CD4-positive, alpha-beta T cell treated with Interleukin-1 beta for 1 hour (primary cell): ENCODE measurements at regions not wholly inside any gene's neighbourhood (a gene's known extent, or its start where the extent isn't known, plus 50 kb on each side); places are given as distances from the start of the nearest gene placed in this dataset.

Source experiments
- DNase-seq, 2 donors: peaks; one replicate each; pipeline ENCODE4 v3.0.0-alpha.2; 2020 to 2022

DNA sequence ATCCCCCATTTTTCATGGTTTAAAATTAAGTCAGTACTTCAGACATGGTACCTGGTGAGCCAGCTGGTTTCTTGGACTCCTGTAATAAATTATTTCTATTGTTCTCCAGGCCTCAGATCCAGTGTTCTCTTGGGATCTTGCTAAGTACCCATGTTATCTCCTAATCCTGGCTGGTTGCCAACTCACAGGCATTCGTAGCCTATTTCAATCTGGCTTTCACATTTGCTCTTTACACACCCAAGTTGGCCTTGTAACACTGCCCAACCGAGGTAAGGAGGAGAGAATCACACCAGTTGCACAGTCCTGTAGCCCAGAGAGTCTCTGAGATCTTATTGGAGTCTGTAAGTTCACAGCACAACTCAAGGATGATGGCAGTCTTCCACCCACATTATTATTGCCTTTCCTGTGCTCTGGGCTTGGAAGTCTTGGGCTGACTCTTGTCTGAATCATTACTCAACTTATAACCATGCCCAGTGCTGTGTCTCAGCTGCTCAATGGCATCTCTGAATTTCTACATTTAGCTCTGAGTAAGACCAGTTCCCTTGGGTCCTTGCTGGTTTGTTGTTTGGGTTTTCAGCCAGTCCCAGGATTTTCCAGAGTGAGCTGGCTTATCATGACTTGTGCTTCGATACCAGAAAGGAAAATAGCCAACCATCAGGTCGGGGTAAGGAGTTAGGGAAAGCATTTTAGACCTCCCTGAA, 76.6 kb upstream of the KLF12 start:
- no peak for DNase-seq

DNA sequence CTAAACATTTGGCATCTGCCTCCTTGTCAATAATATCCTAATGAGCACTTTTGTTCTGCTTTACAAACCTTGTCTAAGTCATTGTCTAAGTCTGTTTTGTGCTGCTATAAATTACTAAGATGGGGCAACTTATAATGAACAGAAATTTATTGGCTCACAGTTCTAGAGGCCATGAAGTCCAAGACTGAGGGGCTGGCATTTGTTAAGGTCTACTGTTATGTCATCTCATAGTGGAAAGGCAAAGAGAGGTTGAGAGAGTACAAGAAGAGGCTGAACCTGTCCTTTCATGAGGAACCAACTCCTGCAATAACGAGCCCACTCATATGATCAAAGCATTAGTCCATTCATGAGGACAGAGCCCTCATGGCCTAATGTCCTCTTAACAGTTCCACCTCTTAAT, 72.7 kb upstream of the KLF12 start:
- DNase-seq: no peak

DNA sequence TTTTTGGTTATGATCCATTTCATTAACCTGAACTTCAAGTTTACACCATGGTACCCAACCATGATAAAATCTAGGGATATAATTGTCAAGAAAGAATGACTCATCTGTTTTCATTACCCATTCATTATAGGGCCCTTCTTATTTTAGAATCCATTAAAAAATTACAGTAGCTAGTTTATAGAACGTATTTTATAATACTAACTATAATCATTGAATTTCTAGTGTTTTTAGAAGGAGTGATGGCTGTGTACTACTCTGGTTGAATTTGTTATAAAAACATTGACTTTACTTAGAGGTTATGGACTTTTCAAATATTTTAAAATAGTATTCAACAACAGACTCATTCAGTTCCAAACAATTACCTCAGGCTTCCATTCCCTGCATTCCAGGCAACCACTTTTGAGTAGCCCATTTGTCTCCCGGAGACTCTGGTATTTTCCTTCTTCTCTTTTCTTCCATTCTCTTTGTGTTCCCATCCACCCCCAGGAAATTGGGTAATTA, 71.9 kb upstream of the KLF12 start:
- DNase-seq: no peak

DNA sequence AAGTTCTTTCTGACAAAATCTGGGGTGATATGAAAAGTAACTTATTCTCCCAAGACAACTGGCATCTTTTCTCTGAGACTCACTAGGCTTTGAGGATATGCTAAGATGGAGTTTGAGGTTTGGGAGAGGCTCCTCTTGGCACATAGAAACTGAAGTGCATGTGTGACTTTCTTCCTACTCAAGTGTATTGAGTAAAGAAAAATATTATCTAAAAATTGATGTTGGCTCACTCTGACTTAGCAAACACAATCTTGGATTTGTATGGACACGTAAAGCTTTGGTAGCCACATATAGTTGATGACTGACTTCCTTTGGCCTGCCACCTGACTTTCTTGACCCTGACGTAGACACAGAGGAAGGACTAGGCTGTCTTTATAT, 71.1 kb upstream of the KLF12 start:
- DNase-seq: no peak

DNA sequence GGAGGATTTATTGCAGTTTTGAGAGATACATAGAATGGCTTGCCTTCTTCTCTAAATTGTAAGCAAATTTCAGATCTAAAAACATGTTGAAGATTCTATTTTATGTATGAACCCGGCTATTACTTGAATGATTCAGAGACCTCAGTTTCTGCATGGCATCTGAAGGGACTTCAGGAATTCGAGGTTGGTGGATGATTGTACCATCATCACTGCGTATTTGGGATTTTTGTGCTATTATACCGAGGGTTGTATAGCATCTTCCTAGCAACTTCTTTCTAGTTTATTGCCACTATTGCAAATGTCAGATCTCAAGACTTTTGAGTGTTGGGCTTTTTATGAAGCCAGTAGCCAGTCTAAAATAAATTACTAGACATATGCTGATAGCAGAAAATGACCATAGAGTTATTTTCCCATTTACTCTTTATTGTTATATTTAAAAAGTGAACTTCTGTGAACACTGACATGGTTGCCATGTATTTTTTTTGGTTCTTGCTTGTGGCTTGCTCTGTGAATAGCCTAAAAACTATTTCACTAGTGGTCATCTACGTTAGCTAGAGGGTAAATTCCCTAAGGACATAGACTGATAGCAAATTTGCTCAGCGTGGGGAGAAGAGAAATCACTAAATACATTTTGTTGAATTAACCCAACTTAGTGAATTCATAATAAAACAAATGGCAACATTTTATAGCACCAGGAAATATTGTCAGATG, 70.6 kb upstream of the KLF12 start:
- DNase-seq: no peak

DNA sequence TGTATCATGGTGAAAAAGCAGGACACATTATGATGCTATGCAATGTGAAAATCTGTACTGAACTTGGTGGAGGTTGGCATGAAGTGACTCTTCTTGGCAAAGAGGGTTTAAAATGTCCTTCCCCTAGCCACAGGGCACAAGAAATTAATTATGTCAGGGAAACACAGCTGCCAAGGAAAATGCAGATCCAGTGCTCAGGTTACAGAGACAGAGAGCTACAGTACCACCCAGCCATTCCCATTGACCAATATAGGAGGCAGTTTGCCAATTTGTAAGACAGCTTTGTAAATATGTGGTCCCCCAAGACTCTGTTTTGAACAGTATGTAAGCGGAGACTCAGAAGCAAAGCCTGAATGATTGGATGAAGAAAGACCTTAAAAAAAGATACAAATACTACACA, 69.4 kb upstream of the KLF12 start:
- DNase-seq: no peak

DNA sequence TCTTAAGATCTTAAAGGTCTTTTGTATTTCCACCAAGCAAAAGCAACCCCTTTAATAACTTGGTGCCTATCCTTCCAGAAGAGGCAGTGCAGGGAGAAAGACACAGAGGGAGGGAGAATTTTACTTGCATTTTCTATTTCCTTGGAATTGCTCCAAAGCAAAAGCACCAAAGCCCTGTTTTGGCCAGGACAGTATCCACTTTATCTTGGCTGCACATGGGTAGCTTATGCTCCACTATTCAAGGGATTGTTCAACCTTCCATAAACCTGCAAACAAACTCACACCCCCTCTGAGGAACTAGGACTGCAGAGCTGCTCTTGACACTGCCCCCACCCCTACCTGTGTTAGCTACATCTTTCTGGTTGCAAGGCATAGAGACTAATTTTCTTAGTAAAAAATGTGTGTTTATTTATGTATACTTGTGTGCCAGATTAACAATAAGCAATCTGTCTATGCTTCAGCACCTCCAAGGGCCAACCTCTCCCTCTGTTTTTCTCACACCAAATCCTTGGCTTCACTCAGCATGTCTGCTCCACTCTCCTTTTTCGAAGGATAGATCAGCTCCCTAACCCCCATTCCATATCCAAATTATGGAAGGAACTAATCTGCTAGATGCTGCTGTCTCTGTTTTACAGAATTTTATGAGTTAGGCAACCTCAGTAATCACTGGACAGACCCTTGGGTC, 68.1 kb upstream of the KLF12 start:
- DNase-seq: no peak

DNA sequence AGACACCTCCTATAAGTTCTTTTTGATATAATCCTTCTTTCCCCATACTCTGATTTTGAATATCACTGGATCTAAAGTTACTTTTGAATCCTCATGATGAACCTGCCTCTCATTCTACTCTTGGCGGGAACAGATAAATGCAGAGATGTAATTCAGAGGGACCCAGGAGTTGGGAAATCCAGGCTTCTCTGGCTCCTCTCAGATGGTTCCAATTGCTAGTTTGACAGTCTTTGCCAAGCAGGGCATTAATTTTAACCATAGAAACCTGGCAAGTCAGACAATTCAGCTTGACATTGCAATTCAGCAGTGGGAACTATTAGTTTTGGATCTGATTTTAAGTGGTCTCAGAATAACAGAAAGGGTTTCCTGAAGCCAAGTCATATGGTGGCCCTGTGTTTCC, 67.3 kb upstream of the KLF12 start:
- no peak for DNase-seq

DNA sequence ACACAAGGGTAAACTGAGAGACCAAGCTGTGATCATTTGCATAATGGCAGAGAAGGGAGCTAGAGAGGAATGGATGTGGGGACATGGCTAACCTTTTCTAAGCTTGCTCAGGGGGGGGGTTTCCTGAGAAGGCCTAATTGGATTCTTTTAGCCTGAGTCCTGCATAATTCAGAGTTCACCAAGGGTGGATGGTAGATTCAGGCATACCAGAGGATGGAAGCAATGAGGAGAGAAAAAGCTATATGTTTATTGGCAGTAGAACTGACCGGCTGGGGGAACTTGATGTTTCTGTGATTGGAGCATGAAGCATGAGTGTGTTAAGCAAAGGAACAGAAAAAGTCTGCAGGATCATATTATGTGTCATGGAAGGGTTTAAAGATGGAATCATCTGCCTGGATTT, 65.9 kb upstream of the KLF12 start:
- DNase-seq: no peak

DNA sequence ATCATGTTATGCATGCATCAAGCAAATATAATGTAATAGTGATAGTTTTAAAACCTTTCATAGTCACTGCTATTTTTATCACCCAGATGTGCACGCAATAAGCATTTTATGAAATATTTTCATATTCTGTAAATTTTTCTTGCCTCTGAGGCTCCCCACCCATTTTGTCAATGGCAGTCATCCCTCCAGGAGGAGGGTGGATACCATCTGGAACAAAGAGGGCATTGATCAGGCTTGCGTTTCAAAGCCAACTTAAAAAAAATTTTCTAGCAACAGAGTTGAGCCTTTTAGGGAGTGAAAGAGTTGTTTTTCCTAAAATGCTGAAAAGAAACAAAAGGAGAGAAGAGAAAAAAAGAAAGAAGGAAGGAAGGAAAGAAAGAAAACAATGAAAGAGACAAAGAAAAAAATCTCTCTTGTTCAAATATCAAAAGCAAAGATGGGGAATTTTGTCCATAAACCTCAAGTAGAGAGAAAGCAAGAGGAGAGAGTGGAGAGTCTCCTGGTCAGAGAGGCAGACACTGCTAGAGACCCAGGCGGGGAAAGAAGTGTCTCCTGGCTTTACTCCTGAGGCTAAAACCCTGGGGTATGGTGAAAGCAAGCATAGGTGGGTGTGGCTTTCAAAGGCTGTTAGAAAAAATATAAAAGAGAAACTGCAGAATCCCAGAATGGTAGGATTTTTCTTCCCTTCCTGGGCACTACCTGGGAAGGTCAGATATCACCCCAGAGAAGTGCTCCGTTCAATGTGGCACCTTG, 63.6 kb upstream of the KLF12 start:
- no peak for DNase-seq

DNA sequence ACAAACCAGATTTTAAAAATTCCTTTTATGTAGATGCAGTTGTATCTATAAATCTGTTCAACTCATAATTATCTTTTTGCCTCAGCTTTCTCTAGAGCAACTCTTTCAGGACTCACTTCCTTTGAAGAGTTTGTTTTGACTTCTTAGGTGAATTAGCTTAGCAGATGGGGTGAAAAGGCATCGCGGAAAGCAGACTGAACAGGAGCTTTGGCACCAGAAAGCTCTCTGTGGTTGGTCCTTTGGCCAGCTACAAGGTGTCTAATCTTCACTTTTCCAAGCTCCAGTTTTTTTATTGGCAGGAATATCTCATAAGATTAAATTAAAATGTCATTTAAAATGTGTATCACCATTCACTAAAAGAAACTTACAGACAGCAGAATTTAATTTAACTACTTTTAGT, 60.6 kb upstream of the KLF12 start:
- DNase-seq: no peak

DNA sequence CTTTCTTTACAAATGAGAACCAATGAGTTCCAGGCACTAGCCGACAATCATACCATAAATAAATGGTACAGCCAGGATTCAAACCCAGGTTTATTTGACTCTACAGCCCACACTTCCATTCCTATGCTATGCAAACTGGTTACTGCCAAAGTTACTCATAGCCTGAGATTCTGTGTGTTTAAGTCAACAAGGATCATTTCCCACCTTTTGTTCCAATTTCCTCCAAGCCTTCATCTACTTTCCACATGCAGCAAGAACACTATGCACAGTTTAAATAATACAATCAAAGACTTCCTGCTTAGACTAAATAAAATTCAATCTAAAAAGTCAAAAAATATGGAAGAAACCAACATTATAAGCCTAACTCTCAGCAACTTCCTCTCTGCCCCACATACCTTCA, 59.2 kb upstream of the KLF12 start:
- DNase-seq: no peak

DNA sequence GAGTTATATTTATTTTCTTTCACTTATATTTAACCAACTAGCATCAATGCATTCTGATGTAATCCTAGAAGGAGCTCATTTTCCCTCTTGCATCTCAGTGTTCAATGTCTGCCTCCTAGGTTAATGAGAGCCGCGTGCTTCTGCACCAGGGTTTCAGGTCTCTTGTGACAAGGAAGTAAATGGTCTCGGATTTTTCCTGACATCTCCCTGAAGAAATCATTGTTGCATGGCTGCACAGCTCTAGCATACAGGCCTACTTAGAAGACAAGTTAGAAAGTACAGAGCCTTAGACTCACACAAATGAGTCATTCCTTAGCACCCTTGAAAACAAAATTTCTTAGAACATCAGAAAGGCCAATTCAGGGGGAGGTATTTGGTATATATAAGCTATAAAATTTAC, 57.2 kb upstream of the KLF12 start:
- no peak for DNase-seq

DNA sequence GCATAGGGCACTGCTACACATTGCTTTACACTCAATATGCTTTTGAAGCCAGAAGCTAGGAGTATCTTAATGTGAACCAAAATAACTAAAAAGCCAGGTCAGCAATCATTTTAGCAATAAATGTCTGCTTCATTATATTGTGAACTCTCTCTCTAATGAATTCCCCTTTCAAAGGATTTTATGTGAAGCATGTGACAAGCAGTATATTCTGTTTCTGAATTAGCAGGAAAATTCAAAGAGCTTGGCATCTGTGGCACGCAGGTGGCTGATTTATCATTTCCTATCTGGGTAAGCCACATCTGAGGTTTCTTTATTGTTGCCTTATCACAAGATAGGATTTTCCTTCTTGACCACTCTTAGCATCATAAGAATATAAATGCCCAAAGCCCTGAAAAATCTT, 56.8 kb upstream of the KLF12 start:
- DNase-seq: no peak

DNA sequence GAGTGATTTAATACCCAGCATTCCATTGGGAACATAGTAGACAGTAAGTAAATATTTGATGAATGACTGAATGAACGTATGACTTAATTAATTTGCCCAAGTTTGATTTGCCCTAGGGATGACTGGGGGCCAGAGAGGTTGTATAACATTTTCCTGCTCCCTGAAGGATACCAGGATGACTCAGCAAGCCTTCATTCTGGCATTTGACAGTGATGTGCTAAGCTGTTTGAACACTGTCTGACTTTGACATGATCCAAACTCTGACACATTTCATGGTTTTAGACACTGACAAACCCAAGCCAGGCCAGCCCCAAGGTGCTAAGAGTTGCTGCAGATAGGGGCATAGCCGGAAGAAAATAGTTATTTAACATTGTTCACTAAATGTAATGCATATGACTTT, 53.4 kb upstream of the KLF12 start:
- no peak for DNase-seq

DNA sequence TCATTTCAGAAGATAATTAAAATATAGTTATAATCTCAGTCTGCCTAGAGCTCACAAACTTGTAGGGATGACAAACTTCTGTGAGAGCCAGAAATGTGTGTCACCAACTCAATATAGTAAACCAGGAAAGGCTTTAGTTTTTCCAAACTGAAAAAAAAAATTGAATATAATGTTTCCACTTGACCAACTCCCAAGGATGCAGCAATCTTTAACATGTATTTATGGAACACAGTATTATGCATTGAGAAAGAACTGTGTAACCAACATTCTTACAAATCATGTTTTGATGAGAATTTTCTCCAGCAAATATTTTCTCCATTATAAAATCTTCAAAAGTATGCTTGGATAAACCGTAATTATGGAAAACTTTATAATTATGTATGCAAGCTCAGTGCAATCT, 50.1 kb upstream of the KLF12 start:
- no peak for DNase-seq
